ENCODE measurements at regions not wholly inside any gene's neighbourhood (a gene's known extent, or its start where the extent isn't known, plus 50 kb on each side); places are given as distances from the start of the nearest gene placed in this dataset.

GRCh38 chr19:30810726-30811125 is 438.5 kb downstream of the ZNF536 start:
- no peak overlapping the region for H2BK5ac ChIP-seq (ENCODE audit: low read depth, low read length)
- H2BK20ac ChIP-seq (ENCODE audit: low read length), result no peak overlapping the region
- no peak overlapping the region for H4K91ac ChIP-seq (replicated peaks; ENCODE audit: insufficient read length, low read length)
- no peaks in the 10 kb centered on the region for H4K20me1 ChIP-seq (replicated peaks in 1 of 2; ENCODE audit: control insufficient read depth in 1 of 2, insufficient read depth in 2 of 2, low read length in 2 of 2)
- POLR2A ChIA-PET (ENCODE audit: partially characterized antibody), result no interaction called here
- WGBS, 2 experiments (ENCODE audit: extremely low coverage in 1 of 2, insufficient coverage in 1 of 2, insufficient read length in 1 of 2, insufficient replicate concordance in 2 of 2, low coverage in 1 of 2, low lambda C conversion rate in 2 of 2, missing lambda C conversion rate in 1 of 2), result 95% methylated on average over 4 of the region's 4 CpGs; no CpG with 5 or more reads in 1 of the 2 experiments
- H3K56ac ChIP-seq (replicated peaks; ENCODE audit: insufficient read length, low read depth, low read length), result no peak overlapping the region
- DNase-seq (ENCODE audit: low read depth in 1 of 2, low spot score in 2 of 2), result no peak
- H3K9ac ChIP-seq (replicated peaks in 1 of 4; ENCODE audit: extremely low read depth in 1 of 4, low read depth in 3 of 4, low read length in 3 of 4), result no peak overlapping the region
- no peak overlapping the region; the same call in 1 of the 2 replicates for H2AFZ ChIP-seq (ENCODE audit: low read length)
- no peak overlapping the region for H3K4me2 ChIP-seq (ENCODE audit: insufficient read depth in 1 of 2, low read depth in 2 of 2, low read length in 2 of 2)
- no peak overlapping the region for H3K4me3 ChIP-seq (ENCODE audit: extremely low read depth in 1 of 4, insufficient read depth in 2 of 4, low read depth in 3 of 4, low read length in 4 of 4)
- no peak overlapping the region for H3K23ac ChIP-seq (ENCODE audit: insufficient read length)
- H3K14ac ChIP-seq (ENCODE audit: insufficient read length), result no peak overlapping the region
- H2BK12ac ChIP-seq (ENCODE audit: low read depth, low read length), result no peak overlapping the region
- CTCF ChIA-PET (ENCODE audit: partially characterized antibody), result interaction anchor here (0.7 to 5.2 kb wide), 7 partner anchors 12 to 325 kb away, joined by 3 to 43 read pairs (median 4); no protein-coding TSS in a partner anchor
- H3K4me1 ChIP-seq (replicated peaks in 1 of 4; ENCODE audit: control insufficient read depth in 3 of 4, insufficient read depth in 4 of 4, low read length in 3 of 4), result peaks cover 0 to 2% (median under 1%) of the 10 kb centered on the region in 4 experiments; a peak in 3 of 7 replicates
- H4K5ac ChIP-seq (ENCODE audit: insufficient read length, low read depth, low read length), result no peak overlapping the region
- H4K8ac ChIP-seq (ENCODE audit: extremely low read depth, insufficient read depth, low read length), result no peak overlapping the region
- H2AK5ac ChIP-seq (ENCODE audit: low read depth, low read length), result no peak overlapping the region
- 0 out of 4 replicates have a peak, but pooled peaks cover 0 to 3% of the 10 kb centered on the region in 2 experiments for H3K9me3 ChIP-seq (ENCODE audit: insufficient read depth in 2 of 2, low read depth in 1 of 2, low read length in 1 of 2)
- no peaks in the 10 kb centered on the region for H3K27me3 ChIP-seq (replicated peaks in 1 of 4; ENCODE audit: control insufficient read depth in 3 of 4, extremely low read depth in 1 of 4, insufficient read depth in 3 of 4, low read length in 3 of 4)
- no peaks in the 10 kb centered on the region for H3K36me3 ChIP-seq (ENCODE audit: control insufficient read depth in 2 of 4, insufficient read depth in 4 of 4, low read length in 3 of 4)
- no peak overlapping the region for H3K27ac ChIP-seq (ENCODE audit: low read depth, low read length)
- no peak for FAIRE-seq
- H3K18ac ChIP-seq (ENCODE audit: extremely low read depth, low read length), result no peak overlapping the region
- H3K79me1 ChIP-seq (ENCODE audit: low read depth, low read length), result no peaks in the 10 kb centered on the region
- H2BK15ac ChIP-seq (ENCODE audit: low read length), result no peak overlapping the region
- no peak overlapping the region for H2BK120ac ChIP-seq (replicated peaks; ENCODE audit: low read depth, low read length)
- H3K4ac ChIP-seq (replicated peaks; ENCODE audit: insufficient read length, low read depth, low read length), result no peak overlapping the region
- H3K79me2 ChIP-seq (ENCODE audit: control insufficient read depth in 1 of 2, insufficient read depth in 2 of 2, low read length in 2 of 2), result no peaks in the 10 kb centered on the region
- H3K23me2 ChIP-seq (ENCODE audit: low read depth, low read length), result no peaks in the 10 kb centered on the region
- TF ChIP-seq RBBP5 (IDR thresholded peaks at IDR 0.05; ENCODE audit: borderline replicate concordance, low read depth, low read length) (no peak), KDM1A (IDR thresholded peaks at IDR 0.05; ENCODE audit: borderline replicate concordance, low read length) (no peak), SIN3A (conservative IDR thresholded peaks at IDR 0.05 in 1 of 2, IDR thresholded peaks at IDR 0.05 in 1 of 2; ENCODE audit: low read depth in 1 of 2, low read length in 2 of 2) (no peak), POLR2AphosphoS5 (IDR thresholded peaks at IDR 0.05; ENCODE audit: low read depth, low read length) (no peak), SAP30 (IDR thresholded peaks at IDR 0.05; ENCODE audit: insufficient read depth, insufficient replicate concordance, low read length) (no peak), HDAC2 (IDR thresholded peaks at IDR 0.05; ENCODE audit: borderline replicate concordance in 1 of 2, low read depth in 2 of 2, low read length in 2 of 2) (no peak), CHD1 (IDR thresholded peaks at IDR 0.05; ENCODE audit: low read depth, low read length) (no peak), GABPA (IDR thresholded peaks at IDR 0.05; ENCODE audit: borderline replicate concordance, insufficient read depth, low read length) (no peak), EGR1 (IDR thresholded peaks at IDR 0.05; ENCODE audit: borderline replicate concordance, low read depth, low read length) (no peak), BRCA1 (IDR thresholded peaks at IDR 0.05; ENCODE audit: low read depth, low read length) (no peak), RAD21 (IDR thresholded peaks at IDR 0.05 in 1 of 2, conservative IDR thresholded peaks at IDR 0.05 in 1 of 2; ENCODE audit: low read depth in 2 of 2, low read length in 2 of 2) (no peak), SP4 (IDR thresholded peaks at IDR 0.05; ENCODE audit: low read length) (no peak), RXRA (IDR thresholded peaks at IDR 0.05; ENCODE audit: insufficient read depth, low read depth, low read length) (no peak), TBP (IDR thresholded peaks at IDR 0.05; ENCODE audit: low read depth, low read length) (no peak)
